ENCODE measurements at regions not wholly inside any gene's neighbourhood (a gene's known extent, or its start where the extent isn't known, plus 50 kb on each side); places are given as distances from the start of the nearest gene placed in this dataset.
A peak's percentile ranks its signal among the peaks of the same experiment; 100 is the strongest.

DNA sequence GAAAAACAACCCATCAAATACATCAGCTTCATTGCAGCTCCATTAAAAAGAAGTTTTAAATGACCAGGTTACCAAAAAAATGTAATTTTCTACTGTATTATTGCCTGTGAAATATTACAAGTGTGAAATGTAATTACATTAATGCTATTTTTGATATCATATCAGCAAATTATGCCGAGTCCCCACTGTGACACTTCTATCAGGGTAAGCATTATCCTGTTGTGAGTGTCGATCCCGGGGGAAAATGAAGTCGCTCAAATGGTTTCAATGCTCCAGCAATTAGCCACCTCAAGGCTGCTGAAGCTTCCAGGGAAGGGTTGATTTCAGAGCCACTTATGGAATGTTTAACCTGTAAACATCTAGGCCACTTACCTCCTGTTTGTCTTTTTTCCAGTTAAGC lies 70.4 kb downstream of the RCN1 start:
- no peaks in the 10 kb centered on the region for H3K27me3 Mint-ChIP-seq
- DNase-seq: no peak
- H3K4me3 Mint-ChIP-seq: no peak overlapping the region
- peaks cover 3% of the 10 kb centered on the region for H3K4me1 Mint-ChIP-seq
- no peak overlapping the region for H3K27ac Mint-ChIP-seq
- H3K36me3 Mint-ChIP-seq: no peaks in the 10 kb centered on the region
- no peaks in the 10 kb centered on the region for H3K9me3 Mint-ChIP-seq

DNA sequence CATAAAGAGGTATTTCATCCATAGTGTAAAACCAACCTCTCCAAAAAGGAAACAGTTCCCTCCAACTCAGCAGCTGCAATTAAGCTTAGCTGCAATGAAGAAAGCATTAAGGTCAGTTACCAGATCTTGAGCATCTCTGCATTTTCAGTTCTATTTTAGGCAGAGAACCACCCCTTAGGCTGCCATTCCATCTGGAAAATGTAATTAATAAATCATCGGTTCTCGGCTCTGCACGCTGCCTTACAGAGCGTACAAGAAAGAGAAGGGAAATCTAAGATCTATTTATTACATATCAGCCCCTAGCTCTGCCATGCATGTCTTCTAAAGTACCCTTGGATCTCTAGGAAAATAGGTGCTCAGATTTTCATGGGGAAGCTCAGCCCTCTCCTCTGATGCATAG lies 71.5 kb downstream of the RCN1 start:
- Mint-ChIP-seq H3K9me3 (no peaks in the 10 kb centered on the region), H3K36me3 (no peaks in the 10 kb centered on the region), H3K27ac (no peak overlapping the region), H3K4me1 (peaks cover 3% of the 10 kb centered on the region), H3K27me3 (no peaks in the 10 kb centered on the region), H3K4me3 (no peak overlapping the region)
- no peak for DNase-seq

DNA sequence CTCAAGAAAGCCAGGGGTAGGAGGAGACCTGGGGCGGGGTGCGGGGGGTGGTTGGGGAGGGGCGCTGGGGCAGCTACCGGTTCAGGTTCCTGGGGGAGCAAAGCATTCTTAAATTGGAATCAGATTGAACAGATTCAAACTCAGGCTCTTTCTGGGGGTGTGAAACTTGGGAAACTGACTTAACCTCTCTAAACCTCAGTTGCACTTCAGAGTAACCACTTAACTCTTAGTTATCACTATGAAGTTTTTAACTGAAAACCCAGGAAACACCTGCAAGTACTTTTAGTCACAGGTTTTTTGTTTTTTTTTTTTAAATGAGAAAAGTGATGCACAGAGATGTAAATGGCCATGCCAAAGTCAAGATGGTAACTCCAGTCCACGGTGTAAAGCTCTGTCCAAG lies 72.0 kb downstream of the RCN1 start:
- no peak overlapping the region for H3K27ac Mint-ChIP-seq
- no peak for DNase-seq
- H3K4me3 Mint-ChIP-seq: no peak overlapping the region
- peaks cover 3% of the 10 kb centered on the region for H3K4me1 Mint-ChIP-seq
- H3K9me3 Mint-ChIP-seq: no peaks in the 10 kb centered on the region
- H3K36me3 Mint-ChIP-seq: no peaks in the 10 kb centered on the region
- H3K27me3 Mint-ChIP-seq: no peaks in the 10 kb centered on the region

DNA sequence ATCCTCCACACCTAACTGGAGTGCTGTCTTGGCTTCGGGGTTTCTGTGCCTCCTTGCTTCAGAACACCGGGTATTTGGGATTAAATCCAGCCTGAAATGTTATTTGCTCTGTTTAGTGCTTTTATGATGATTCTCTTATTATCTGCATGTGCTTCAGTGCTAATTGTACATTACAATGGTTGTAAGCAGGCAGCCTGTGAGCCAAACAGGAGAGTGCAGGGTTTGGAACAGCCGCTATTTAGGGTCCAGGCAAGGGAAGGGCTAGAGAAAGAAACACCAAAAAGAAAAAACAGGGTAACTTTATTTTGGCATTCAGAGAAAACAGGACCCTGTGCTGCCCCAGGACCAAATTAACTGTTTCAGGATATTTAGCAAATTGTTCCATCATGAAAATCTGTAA lies 72.7 kb downstream of the RCN1 start:
- Mint-ChIP-seq H3K9me3 (no peaks in the 10 kb centered on the region), H3K4me1 (peaks cover 3% of the 10 kb centered on the region), H3K36me3 (no peaks in the 10 kb centered on the region), H3K4me3 (no peak overlapping the region), H3K27me3 (no peaks in the 10 kb centered on the region), H3K27ac (no peak overlapping the region)
- DNase-seq: no peak

DNA sequence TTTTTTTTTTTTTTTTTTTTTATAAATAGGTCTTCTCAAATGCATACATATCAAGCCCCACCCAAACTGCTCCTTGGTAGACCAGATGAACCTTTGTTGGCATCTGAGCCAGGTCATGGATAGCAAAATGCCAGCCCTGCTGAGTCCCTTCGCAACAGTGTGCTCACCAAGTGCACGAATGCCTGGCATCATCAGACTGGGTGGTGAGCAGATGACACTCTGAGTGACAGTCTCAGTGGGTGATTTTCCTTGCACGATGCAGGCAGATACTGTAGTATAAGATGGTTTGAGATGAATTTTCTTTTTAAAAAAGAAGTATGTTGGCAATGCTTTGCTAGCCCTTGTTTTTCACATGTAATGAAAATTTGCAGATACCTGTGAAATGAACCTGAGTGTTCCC lies 74.0 kb downstream of the RCN1 start:
- H3K36me3 Mint-ChIP-seq: no peaks in the 10 kb centered on the region
- H3K27me3 Mint-ChIP-seq: no peaks in the 10 kb centered on the region
- H3K9me3 Mint-ChIP-seq: no peaks in the 10 kb centered on the region

DNA sequence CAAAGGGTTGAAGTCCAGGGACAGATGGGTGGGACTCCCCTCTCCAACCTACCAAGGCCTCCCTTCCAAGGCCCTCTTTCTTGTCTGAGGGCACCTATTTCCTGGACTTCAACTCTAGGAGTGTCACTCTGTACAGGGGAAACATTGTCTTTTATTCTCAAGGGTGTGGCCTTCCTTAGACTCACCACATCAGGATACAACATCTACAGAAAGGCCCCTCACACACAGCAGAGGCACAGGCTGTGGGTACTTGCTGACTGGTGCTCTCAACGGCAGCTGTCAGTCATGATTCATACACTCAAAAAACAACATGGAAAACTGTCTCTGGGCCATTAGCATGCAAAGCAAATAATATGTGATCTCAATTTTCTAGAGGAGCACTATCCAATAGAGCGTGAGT lies 78.0 kb downstream of the RCN1 start:
- Mint-ChIP-seq H3K36me3 (no peaks in the 10 kb centered on the region), H3K27ac (no peak overlapping the region), H3K27me3 (no peaks in the 10 kb centered on the region), H3K4me1 (peaks cover 12% of the 10 kb centered on the region), H3K4me3 (no peak overlapping the region), H3K9me3 (no peaks in the 10 kb centered on the region)
- no peak for DNase-seq

More for the DNA sequence above, 74.0 kb downstream of the RCN1 start:
- DNase-seq: no peak
- H3K4me1 Mint-ChIP-seq: peaks cover 7% of the 10 kb centered on the region
- no peak overlapping the region for H3K27ac Mint-ChIP-seq
- H3K4me3 Mint-ChIP-seq: no peak overlapping the region

DNA sequence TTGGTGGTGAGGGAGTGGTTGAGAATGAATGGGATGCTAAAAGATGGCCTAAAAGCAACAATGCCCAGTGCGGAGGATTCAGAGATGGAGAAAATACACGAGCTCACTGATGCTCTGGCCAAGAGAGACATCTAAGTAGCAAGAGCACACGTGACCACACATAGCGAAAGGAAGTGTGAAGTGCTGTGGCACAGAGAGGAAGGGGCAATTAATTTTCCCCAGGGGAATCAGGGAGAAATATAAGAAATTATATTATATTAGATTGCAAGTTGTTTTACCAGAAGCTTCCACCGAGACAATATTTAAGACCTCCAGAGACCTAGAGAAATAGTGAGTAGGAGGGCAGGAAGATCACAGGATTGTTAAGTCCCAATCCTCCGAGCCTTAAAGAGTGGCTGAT lies 80.6 kb downstream of the RCN1 start:
- H3K36me3 Mint-ChIP-seq: no peaks in the 10 kb centered on the region
- peaks cover 12% of the 10 kb centered on the region for H3K4me1 Mint-ChIP-seq
- H3K4me3 Mint-ChIP-seq: no peak overlapping the region
- H3K27ac Mint-ChIP-seq: no peak overlapping the region
- H3K9me3 Mint-ChIP-seq: no peaks in the 10 kb centered on the region
- DNase-seq: no peak
- H3K27me3 Mint-ChIP-seq: no peaks in the 10 kb centered on the region

DNA sequence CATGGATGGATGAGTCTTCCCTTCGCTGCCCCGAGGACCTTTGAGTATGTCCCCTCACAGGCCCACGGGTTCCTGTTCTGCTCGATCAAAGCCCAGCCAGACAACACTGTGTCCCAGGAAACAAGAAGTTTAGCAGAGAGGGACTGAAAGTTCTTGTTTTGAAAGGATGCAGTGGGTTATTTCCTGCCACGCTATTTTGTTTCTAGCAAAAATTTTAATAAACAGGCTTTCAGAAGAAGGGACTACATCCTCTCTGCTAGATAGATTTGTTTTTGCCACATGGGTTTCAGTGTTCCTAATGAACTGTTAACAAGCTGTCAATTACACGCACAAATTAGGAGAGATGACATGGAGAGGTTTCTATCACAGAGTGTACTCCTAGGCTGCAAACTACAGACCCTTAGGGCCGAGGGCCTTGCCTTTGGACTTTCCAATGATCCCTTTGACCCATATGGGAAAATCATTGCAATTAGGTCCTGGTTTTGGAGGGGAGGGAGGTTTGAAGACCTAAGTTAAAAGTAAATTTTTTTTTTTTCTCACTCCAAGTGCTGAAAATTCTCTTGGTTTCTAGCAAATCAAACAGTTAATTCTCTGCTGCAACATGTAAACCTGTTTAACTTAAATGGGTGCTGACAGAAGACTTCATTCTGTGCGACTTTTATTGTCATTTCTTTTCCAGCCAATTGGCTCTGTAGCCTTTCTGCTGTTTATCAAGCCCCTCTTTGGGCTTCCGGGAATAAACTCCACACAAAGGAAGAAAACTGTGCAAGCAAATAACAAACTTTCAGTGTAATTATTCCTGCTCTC lies 81.4 kb downstream of the RCN1 start:
- Mint-ChIP-seq H3K27me3 (no peaks in the 10 kb centered on the region), H3K36me3 (no peaks in the 10 kb centered on the region), H3K9me3 (no peaks in the 10 kb centered on the region), H3K4me3 (no peak overlapping the region), H3K27ac (no peak overlapping the region), H3K4me1 (peaks cover 12% of the 10 kb centered on the region)
- no peak for DNase-seq

DNA sequence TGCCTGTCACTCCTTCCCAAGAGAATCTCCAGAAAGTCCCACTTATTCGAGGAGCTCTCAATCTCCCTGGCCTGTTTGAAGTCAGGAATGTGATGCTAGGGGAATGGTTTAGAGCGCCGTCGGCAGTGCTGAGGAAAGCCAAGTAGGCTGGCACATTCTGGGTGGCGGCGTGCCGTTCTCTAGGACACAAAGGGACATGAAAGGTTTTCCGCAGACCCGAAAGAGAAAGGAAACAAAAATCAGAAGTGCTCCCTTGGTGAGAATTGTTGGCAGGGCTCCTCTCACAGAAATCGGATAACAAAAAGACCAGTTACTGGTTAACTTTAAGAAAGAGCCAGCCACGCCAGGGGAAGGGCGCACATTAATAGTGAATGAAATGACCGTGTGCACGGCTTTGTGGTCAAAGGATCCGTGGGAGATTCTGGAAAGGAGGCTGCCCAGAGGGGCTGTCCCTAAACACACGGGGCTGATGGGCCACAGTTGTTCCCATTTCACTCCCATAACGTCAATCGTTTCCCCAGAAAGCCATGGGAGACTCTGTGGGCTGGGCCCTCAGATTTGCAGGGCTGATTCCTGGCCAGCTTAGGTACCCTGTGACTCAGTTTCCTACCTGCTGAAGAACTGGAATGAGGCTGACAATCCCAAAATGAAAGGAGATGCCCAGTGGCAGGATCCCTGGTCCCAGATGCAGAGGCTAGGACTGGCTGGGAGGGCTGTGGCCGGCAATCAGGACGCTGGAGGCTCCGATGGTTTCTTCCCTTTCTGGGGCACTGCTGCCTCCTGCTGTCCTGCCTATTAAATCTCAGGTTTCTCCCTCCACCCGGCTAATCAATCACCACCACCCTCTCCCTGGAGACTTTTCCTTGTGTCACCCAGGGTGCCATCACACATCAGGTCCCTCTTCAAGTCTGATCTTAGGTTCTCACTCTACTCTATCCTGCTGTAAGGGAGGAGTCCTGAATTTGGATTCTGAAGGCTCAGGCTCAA lies 82.3 kb downstream of the RCN1 start:
- H3K4me1 Mint-ChIP-seq: peaks cover 12% of the 10 kb centered on the region
- H3K4me3 Mint-ChIP-seq: no peak overlapping the region
- H3K9me3 Mint-ChIP-seq: no peaks in the 10 kb centered on the region
- H3K27ac Mint-ChIP-seq: no peak overlapping the region
- H3K36me3 Mint-ChIP-seq: no peaks in the 10 kb centered on the region
- peaks cover 3% of the 10 kb centered on the region for H3K27me3 Mint-ChIP-seq
- DNase-seq: peak; percentile 8

DNA sequence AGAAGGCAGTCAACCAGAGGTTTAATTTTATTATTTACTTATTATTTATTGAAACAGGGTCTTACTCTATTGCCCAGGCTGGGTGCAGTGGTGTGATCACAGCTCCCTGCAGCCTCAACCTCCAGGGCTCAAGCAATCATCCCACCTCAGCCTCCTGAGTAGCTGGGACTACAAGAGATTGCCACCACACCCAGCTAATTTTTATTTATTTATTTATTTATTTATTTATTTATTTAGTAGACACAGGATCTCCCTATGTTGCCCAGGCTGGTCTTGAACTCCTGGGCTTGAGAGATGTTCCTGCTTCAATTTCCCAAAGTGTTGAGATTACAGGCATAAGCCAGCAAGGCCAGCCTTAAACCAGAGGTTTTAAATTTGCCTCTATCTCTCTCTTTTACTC lies 83.1 kb downstream of the RCN1 start:
- peaks cover 5% of the 10 kb centered on the region for H3K27me3 Mint-ChIP-seq

DNA sequence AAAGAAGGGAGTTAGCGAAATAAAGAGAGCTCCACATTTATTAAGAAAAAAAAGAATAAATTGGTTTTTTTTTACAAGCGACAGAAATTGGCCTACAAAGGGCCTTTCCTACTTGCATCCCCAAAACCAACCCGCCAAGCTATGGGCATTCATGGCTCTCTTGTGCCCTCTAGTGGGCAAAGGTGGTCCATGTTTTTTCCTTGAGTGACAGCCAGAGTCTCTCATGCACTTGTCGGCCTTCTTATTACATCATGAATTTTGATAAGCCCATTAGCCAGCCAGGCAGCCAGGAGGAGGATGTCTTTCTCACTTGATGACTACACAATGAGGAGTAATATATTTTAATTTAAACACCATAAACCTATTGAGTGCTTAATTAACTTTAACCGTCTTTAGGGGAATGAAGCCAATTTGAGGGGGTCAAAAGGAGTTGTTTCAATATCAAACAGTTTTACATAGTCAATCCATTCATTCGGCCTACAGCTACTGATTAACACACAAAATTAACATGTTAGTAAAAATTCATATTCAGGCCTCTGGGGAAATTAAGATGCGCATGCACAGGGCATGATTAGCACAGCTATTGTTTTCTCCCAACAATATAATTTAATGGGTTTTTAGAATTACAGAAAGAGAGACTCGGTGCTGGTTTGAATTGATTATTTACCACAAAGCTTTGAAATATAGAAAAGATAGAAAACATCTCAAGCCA lies 85.5 kb downstream of the RCN1 start:
- peak; percentile 76 for DNase-seq
- H3K27ac Mint-ChIP-seq: no peak overlapping the region
- no peaks in the 10 kb centered on the region for H3K36me3 Mint-ChIP-seq
- no peak overlapping the region for H3K4me3 Mint-ChIP-seq
- no peaks in the 10 kb centered on the region for H3K9me3 Mint-ChIP-seq
- peaks cover 4% of the 10 kb centered on the region for H3K4me1 Mint-ChIP-seq
- peaks cover 9% of the 10 kb centered on the region for H3K27me3 Mint-ChIP-seq

More for the DNA sequence above, 83.1 kb downstream of the RCN1 start:
- H3K4me3 Mint-ChIP-seq: no peak overlapping the region
- no peak overlapping the region for H3K27ac Mint-ChIP-seq
- H3K9me3 Mint-ChIP-seq: no peaks in the 10 kb centered on the region
- no peak for DNase-seq
- H3K36me3 Mint-ChIP-seq: no peaks in the 10 kb centered on the region
- peaks cover 9% of the 10 kb centered on the region for H3K4me1 Mint-ChIP-seq

DNA sequence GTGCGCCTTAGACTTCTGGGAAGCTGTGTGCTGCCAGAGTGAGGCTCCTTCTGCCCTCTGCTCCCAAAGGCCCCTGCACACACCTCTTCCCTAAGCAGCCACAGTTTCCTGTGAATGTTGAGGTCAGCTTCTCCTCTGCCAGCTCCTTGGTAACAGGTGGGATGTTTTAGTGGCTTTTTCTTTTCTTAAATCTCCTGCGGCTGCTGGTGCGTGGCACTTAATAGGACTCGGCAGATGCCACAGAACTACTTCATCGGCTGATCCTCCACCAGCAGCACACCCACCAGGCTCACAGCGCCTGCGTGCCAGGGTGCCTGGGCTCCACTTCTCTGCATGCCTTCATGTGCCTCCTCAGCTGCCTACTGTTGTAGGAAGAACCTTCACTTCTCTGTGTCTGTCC lies 87.8 kb downstream of the RCN1 start:
- no peak overlapping the region for H3K27ac Mint-ChIP-seq
- no peaks in the 10 kb centered on the region for H3K36me3 Mint-ChIP-seq
- peaks cover 9% of the 10 kb centered on the region for H3K27me3 Mint-ChIP-seq
- H3K9me3 Mint-ChIP-seq: no peaks in the 10 kb centered on the region
- H3K4me3 Mint-ChIP-seq: no peak overlapping the region
- DNase-seq: no peak
- no peaks in the 10 kb centered on the region for H3K4me1 Mint-ChIP-seq

DNA sequence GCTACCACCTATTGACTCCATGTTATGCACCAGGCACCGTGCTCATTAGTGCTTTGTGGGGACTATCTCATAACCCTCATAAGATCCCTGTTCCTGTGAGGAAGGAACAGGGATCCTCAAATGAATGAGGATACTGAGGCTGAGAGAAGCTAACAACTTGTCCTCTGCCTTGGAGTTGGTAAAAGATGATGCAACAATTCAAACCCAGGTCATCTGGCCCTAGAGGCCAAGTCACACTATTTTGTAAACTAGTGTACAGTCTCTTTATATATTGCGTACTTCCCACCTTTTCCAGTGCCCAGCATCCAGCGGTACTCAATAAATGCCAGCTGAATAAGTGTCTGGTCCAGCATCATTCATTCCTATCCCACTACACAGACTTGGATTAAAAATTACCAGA lies 92.6 kb downstream of the RCN1 start:
- Mint-ChIP-seq H3K4me3 (no peak overlapping the region), H3K4me1 (no peaks in the 10 kb centered on the region), H3K36me3 (no peaks in the 10 kb centered on the region), H3K9me3 (no peaks in the 10 kb centered on the region), H3K27ac (no peak overlapping the region), H3K27me3 (peaks cover 6% of the 10 kb centered on the region)
- no peak for DNase-seq

DNA sequence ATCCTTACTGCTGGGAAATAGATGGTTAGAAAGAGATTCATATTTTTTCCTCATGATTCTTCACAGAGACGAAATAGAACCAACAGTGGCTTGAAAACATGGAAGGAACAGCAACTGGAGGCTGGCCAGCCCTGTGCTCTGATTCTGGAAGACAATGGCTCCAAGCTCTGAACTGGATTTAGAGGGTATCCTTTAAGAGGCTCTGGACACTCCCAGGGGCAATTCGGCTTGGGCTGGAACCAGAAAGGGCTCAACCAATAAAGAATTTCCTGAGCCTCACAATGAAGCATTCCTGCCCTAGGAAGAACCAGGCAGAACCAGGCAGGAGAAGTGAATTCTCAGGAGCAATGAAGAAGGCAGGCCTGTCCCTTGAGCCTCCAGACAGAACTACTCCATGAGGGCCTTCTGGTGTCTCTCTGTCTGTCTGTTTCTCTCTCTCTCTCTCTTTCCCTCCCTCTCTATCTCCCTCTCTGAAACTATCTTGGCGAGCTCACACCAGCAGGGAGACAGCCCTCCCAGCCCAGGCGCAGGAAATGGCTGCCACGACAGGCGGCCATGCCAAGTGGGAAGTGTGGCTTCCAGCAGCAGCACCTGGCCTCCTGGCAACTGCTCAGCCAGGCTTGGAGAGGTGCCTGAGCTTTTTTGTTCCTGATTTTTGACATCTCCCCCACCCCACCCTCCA lies 93.3 kb downstream of the RCN1 start:
- peaks cover 3% of the 10 kb centered on the region for H3K27me3 Mint-ChIP-seq
- no peak overlapping the region for H3K4me3 Mint-ChIP-seq
- no peak overlapping the region for H3K27ac Mint-ChIP-seq
- H3K9me3 Mint-ChIP-seq: no peaks in the 10 kb centered on the region
- H3K36me3 Mint-ChIP-seq: no peaks in the 10 kb centered on the region
- no peak for DNase-seq
- H3K4me1 Mint-ChIP-seq: no peaks in the 10 kb centered on the region

Measured in activated naive CD8-positive, alpha-beta T cell treated with anti-CD3 and anti-CD28 coated beads for 36 hours (primary cell).